ENCODE measurements at regions not wholly inside any gene's neighbourhood (a gene's known extent, or its start where the extent isn't known, plus 50 kb on each side); places are given as distances from the start of the nearest gene placed in this dataset.

- in situ Hi-C loops (cut with HindIII; ENCODE audit: extremely low pct_ligation_motif_present, low pct_unique_long_range_greater_than_20kb) (no loop called here), intact Hi-C loops (cut with micrococcal nuclease; ENCODE audit: unreplicated experiment) (no loop called here)
- Histone ChIP-seq H3K36me3 (replicated peaks in 1 of 2; ENCODE audit: control insufficient read depth in 1 of 2, insufficient read depth in 2 of 2, low read length in 2 of 2) (no peaks in the 10 kb centered on the region), H3K79me2 (ENCODE audit: insufficient read depth, low read length) (no peaks in the 10 kb centered on the region), H3K4me3 (replicated peaks in 1 of 3; ENCODE audit: insufficient read depth in 1 of 3, low read depth in 2 of 3, low read length in 3 of 3) (no peak overlapping the region), H3K9me3 (ENCODE audit: low read length) (no peaks in the 10 kb centered on the region), H3K4me2 (ENCODE audit: low read depth, low read length) (no peak overlapping the region), H3K9ac (ENCODE audit: insufficient read depth, low read depth, low read length) (no peak overlapping the region), H3K27ac (ENCODE audit: extremely low read length, insufficient read depth, low read length) (no peak overlapping the region), H2AFZ (ENCODE audit: low read length) (no peak overlapping the region), H4K20me1 (ENCODE audit: insufficient read depth, low read length) (no peaks in the 10 kb centered on the region), H3K4me1 (ENCODE audit: insufficient read depth, low read length) (0 out of 2 replicates have a peak, but pooled peaks cover 6% of the 10 kb centered on the region), H3K27me3 (ENCODE audit: control insufficient read depth in 1 of 2, insufficient read depth in 2 of 2, low read length in 2 of 2) (no peaks in the 10 kb centered on the region; a peak in 1 of 5 replicates)
- FAIRE-seq (no peak), DNase-seq (ENCODE audit: low spot score) (no peak), ATAC-seq (no peak)
- WGBS (ENCODE audit: low lambda C conversion rate), result 17% methylated on average over 3 of the region's 3 CpGs
- ChIA-PET POLR2A (no interaction called here), CTCF (ENCODE audit: low intra/inter-chr PET ratio, low total read pairs) (no interaction called here)
- TF ChIP-seq RFX3 (CRISPR knock-in tag; IDR thresholded peaks at IDR 0.05) (no peak), AHR (CRISPR knock-in tag; IDR thresholded peaks at IDR 0.05) (no peak)
- no TSS peak for BruUV-seq (replicated peaks)
Measured at GRCh38 chr7:27418541-27418940, 175.9 kb downstream of the EVX1 start.

- intact Hi-C loops (cut with micrococcal nuclease; ENCODE audit: unreplicated experiment), result no loop called here
- no TSS peak for BruUV-seq (replicated peaks)
- H4K20me1 ChIP-seq (ENCODE audit: insufficient read depth, low read length), result no peaks in the 10 kb centered on the region
- POLR2A ChIA-PET, result no interaction called here
- H3K9me3 ChIP-seq (ENCODE audit: low read length), result no peaks in the 10 kb centered on the region
- in situ Hi-C loops (cut with HindIII; ENCODE audit: extremely low pct_ligation_motif_present, low pct_unique_long_range_greater_than_20kb), result no loop called here
- H3K36me3 ChIP-seq (replicated peaks in 1 of 2; ENCODE audit: control insufficient read depth in 1 of 2, insufficient read depth in 2 of 2, low read length in 2 of 2), result no peaks in the 10 kb centered on the region
- CTCF ChIA-PET (ENCODE audit: low intra/inter-chr PET ratio, low total read pairs), result no interaction called here
- no peaks in the 10 kb centered on the region; a peak in 1 of 5 replicates for H3K27me3 ChIP-seq (ENCODE audit: control insufficient read depth in 1 of 2, insufficient read depth in 2 of 2, low read length in 2 of 2)
- H3K27ac ChIP-seq (ENCODE audit: extremely low read length, insufficient read depth, low read length), result no peak overlapping the region
- DNase-seq (ENCODE audit: low spot score), result no peak
- H3K4me2 ChIP-seq (ENCODE audit: low read depth, low read length), result no peak overlapping the region
- WGBS (ENCODE audit: low lambda C conversion rate), result 5% methylated on average over 2 of the region's 2 CpGs
- H3K4me1 ChIP-seq (ENCODE audit: insufficient read depth, low read length), result 0 out of 2 replicates have a peak, but pooled peaks cover 6% of the 10 kb centered on the region
- H3K4me3 ChIP-seq (replicated peaks in 1 of 3; ENCODE audit: insufficient read depth in 1 of 3, low read depth in 2 of 3, low read length in 3 of 3), result no peak overlapping the region
- no peak overlapping the region for H2AFZ ChIP-seq (ENCODE audit: low read length)
- FAIRE-seq, result no peak
- ATAC-seq, result no peak
- no peaks in the 10 kb centered on the region for H3K79me2 ChIP-seq (ENCODE audit: insufficient read depth, low read length)
- no peak overlapping the region for H3K9ac ChIP-seq (ENCODE audit: insufficient read depth, low read depth, low read length)
- no peak for TF ChIP-seq HNF4G (IDR thresholded peaks at IDR 0.05; ENCODE audit: borderline replicate concordance, low read depth, low read length)
- no peak for TF ChIP-seq HNF4G (CRISPR knock-in tag; IDR thresholded peaks at IDR 0.05; ENCODE audit: borderline replicate concordance, low read depth)
- TF ChIP-seq HINFP (CRISPR knock-in tag; IDR thresholded peaks at IDR 0.05; ENCODE audit: low read depth), result no peak
- TF ChIP-seq CERS6 (CRISPR knock-in tag; IDR thresholded peaks at IDR 0.05), result no peak
- no peak for TF ChIP-seq AGO2 (optimal IDR thresholded peaks at IDR 0.05; ENCODE audit: low read depth, low read length)
- no peak for TF ChIP-seq TCF7 (IDR thresholded peaks at IDR 0.05; ENCODE audit: low read depth)
- no peak for TF ChIP-seq HNRNPLL (IDR thresholded peaks at IDR 0.05; ENCODE audit: low read depth, low read length, poor library complexity, severe bottlenecking)
- TF ChIP-seq HNF4A (CRISPR knock-in tag; IDR thresholded peaks at IDR 0.05), result 0 out of 2 replicates have a peak, but pooled peaks have one; percentile 21
- TF ChIP-seq POGZ (CRISPR knock-in tag; IDR thresholded peaks at IDR 0.05), result no peak
- TF ChIP-seq ZNF10 (CRISPR knock-in tag; IDR thresholded peaks at IDR 0.05; ENCODE audit: borderline replicate concordance, low read depth), result no peak
- 0 out of 4 replicates have a peak, but pooled peaks have one; percentile 1 to 12 for TF ChIP-seq MAFK (conservative IDR thresholded peaks at IDR 0.05 in 1 of 2, IDR thresholded peaks at IDR 0.05 in 1 of 2; ENCODE audit: low read length in 2 of 2)
Measured at GRCh38 chr7:27419581-27420177, 177.1 kb downstream of the EVX1 start.
